ENCODE measurements at regions not wholly inside any gene's neighbourhood (a gene's known extent, or its start where the extent isn't known, plus 50 kb on each side); places are given as distances from the start of the nearest gene placed in this dataset.

GRCh38 chr3:72050048-72050632 is 265.2 kb upstream of the PROK2 start:
- Histone ChIP-seq H3K27ac (no peak overlapping the region), H3K9me2 (ENCODE audit: insufficient read depth) (no peaks in the 10 kb centered on the region), H3F3A (ENCODE audit: insufficient read depth, low read depth) (no peaks in the 10 kb centered on the region), H3K4me1 (replicated peaks; ENCODE audit: insufficient read depth) (no peaks in the 10 kb centered on the region), H3K4me3 (no peak overlapping the region), H3K27me3 (ENCODE audit: insufficient read depth, low read depth) (no peaks in the 10 kb centered on the region), H3K36me3 (ENCODE audit: low read depth) (no peaks in the 10 kb centered on the region), H3K4me2 (no peak overlapping the region), H3K9me3 (ENCODE audit: insufficient read depth, low read depth) (no peaks in the 10 kb centered on the region), H4K20me1 (ENCODE audit: insufficient read depth) (no peaks in the 10 kb centered on the region), H3K79me2 (ENCODE audit: low read depth) (no peaks in the 10 kb centered on the region), H2AFZ (no peak overlapping the region)
- ChIA-PET CTCF (no interaction called here), POLR2A (ENCODE audit: unreplicated experiment) (no interaction called here)
- intact Hi-C loops (cut with micrococcal nuclease; ENCODE audit: unreplicated experiment) = no loop called here
- no TSS peak for BruUV-seq (replicated peaks)
- TF ChIP-seq CTCF (conservative IDR thresholded peaks at IDR 0.05) = no peak
- no peak for TF ChIP-seq EZH2 (IDR thresholded peaks at IDR 0.05; ENCODE audit: low read depth)
- DNase-seq = no peak

GRCh38 chr3:72049300-72049699 is 264.4 kb upstream of the PROK2 start:
- no peaks in the 10 kb centered on the region for H3K36me3 ChIP-seq (ENCODE audit: low read depth)
- H3K27me3 ChIP-seq (ENCODE audit: insufficient read depth, low read depth) = no peaks in the 10 kb centered on the region
- no peak overlapping the region for H3K4me2 ChIP-seq
- no peaks in the 10 kb centered on the region for H3K9me2 ChIP-seq (ENCODE audit: insufficient read depth)
- no peaks in the 10 kb centered on the region for H3K79me2 ChIP-seq (ENCODE audit: low read depth)
- ChIA-PET POLR2A (ENCODE audit: unreplicated experiment) (no interaction called here), CTCF (no interaction called here)
- no peak for TF ChIP-seq CTCF (conservative IDR thresholded peaks at IDR 0.05)
- no peak for TF ChIP-seq EZH2 (IDR thresholded peaks at IDR 0.05; ENCODE audit: low read depth)
- H3K27ac ChIP-seq = no peak overlapping the region
- DNase-seq = no peak
- intact Hi-C loops (cut with micrococcal nuclease; ENCODE audit: unreplicated experiment) = no loop called here
- H3K4me1 ChIP-seq (replicated peaks; ENCODE audit: insufficient read depth) = no peaks in the 10 kb centered on the region
- H3K4me3 ChIP-seq = no peak overlapping the region
- no peaks in the 10 kb centered on the region for H3K9me3 ChIP-seq (ENCODE audit: insufficient read depth, low read depth)
- no peaks in the 10 kb centered on the region for H4K20me1 ChIP-seq (ENCODE audit: insufficient read depth)
- no TSS peak for BruUV-seq (replicated peaks)
- no peaks in the 10 kb centered on the region for H3F3A ChIP-seq (ENCODE audit: insufficient read depth, low read depth)
- no peak overlapping the region for H2AFZ ChIP-seq

GRCh38 chr3:72048873-72049272 is 263.9 kb upstream of the PROK2 start:
- TF ChIP-seq EZH2 (IDR thresholded peaks at IDR 0.05; ENCODE audit: low read depth) = no peak
- no peak for TF ChIP-seq CTCF (conservative IDR thresholded peaks at IDR 0.05)
- CTCF ChIA-PET = no interaction called here
- no peaks in the 10 kb centered on the region for H3K27me3 ChIP-seq (ENCODE audit: insufficient read depth, low read depth)
- H2AFZ ChIP-seq = no peak overlapping the region
- no peaks in the 10 kb centered on the region for H3K79me2 ChIP-seq (ENCODE audit: low read depth)
- H3K36me3 ChIP-seq (ENCODE audit: low read depth) = no peaks in the 10 kb centered on the region
- no peak overlapping the region for H3K4me3 ChIP-seq
- BruUV-seq (replicated peaks) = no TSS peak
- H3K27ac ChIP-seq = no peak overlapping the region
- no peaks in the 10 kb centered on the region for H3F3A ChIP-seq (ENCODE audit: insufficient read depth, low read depth)
- no peaks in the 10 kb centered on the region for H3K4me1 ChIP-seq (replicated peaks; ENCODE audit: insufficient read depth)
- intact Hi-C loops (cut with micrococcal nuclease; ENCODE audit: unreplicated experiment) = no loop called here
- H4K20me1 ChIP-seq (ENCODE audit: insufficient read depth) = no peaks in the 10 kb centered on the region
- DNase-seq = no peak
- no peaks in the 10 kb centered on the region for H3K9me2 ChIP-seq (ENCODE audit: insufficient read depth)
- POLR2A ChIA-PET (ENCODE audit: unreplicated experiment) = no interaction called here
- H3K4me2 ChIP-seq = no peak overlapping the region
- H3K9me3 ChIP-seq (ENCODE audit: insufficient read depth, low read depth) = no peaks in the 10 kb centered on the region
